ENCODE measurements at regions not wholly inside any gene's neighbourhood (a gene's known extent, or its start where the extent isn't known, plus 50 kb on each side); places are given as distances from the start of the nearest gene placed in this dataset.

- TF ChIP-seq EZH2 (IDR thresholded peaks at IDR 0.05; ENCODE audit: insufficient read depth, poor library complexity, severe bottlenecking), result no peak
- no peak for TF ChIP-seq EZH2phosphoT487 (IDR thresholded peaks at IDR 0.05; ENCODE audit: insufficient read depth, low read depth)
These were observed 301.8 kb upstream of the MCTP2 start for GRCh38 chr15:93929375-93930094.
